HepG2 (cell line): ENCODE measurements at regions not wholly inside any gene's neighbourhood (a gene's known extent, or its start where the extent isn't known, plus 50 kb on each side); places are given as distances from the start of the nearest gene placed in this dataset.

ENCODE experiments used
- ATAC-seq: fragments of 200-7000 bp; cut with Tn5 transposase; 3 replicates; pipeline ENCODE4 v1.9.1; 2020; ENCODE audit warnings: mild to moderate bottlenecking, moderate library complexity
- BruUV-seq: library from RNA; stranded (reverse); fragments of 400-500 nt; replicated peaks from 2 replicates; lab custom pipeline; 2021; lab: Mats Ljungman, UMichigan
- CTCF ChIA-PET: fragments of 300-600 bp; formaldehyde crosslinking; extraction: SDS; loops from one replicate; lab custom pipeline; 2021; ENCODE audit warnings: low total read pairs, inconsistent platforms, low intra/inter-chr PET ratio; lab: Yijun Ruan, JAX
- POLR2A ChIA-PET: fragments of 350-600 bp; sonication (Branson Sonifier 250); formaldehyde crosslinking; loops from one replicate; lab custom pipeline; 2020; ENCODE audit warnings: antibody characterized with exemption, inconsistent platforms; lab: Yijun Ruan, JAX
- DNase-seq: peaks from one replicate; pipeline ENCODE4 v3.0.0-alpha.2; 2015; ENCODE audit warnings: low spot score
- FAIRE-seq: peaks from 3 replicates; lab custom pipeline; 2011; peaks lifted over from hg19 to GRCh38; lab: Jason Lieb, UNC
- H2AFZ ChIP-seq: one replicate; pipeline ENCODE4 v1.6.1; 2011; ENCODE audit warnings: low read length, inconsistent platforms
- H3K27ac ChIP-seq: fragments of 300-600 bp; 3 replicates; pipeline ENCODE4 v1.8.0; 2011; ENCODE audit warnings: mixed run types, mild to moderate bottlenecking, mixed read lengths, low read length, inconsistent platforms; ENCODE audit not compliant: insufficient read depth; ENCODE audit errors: extremely low read length
- H3K27me3 ChIP-seq, 2 experiments: fragments of 200-600 bp in 1 of 2; 2 replicates in 1 of 2; 3 replicates in 1 of 2; pipeline versions ENCODE4 v1.6.0 to v1.8.0; 2011; ENCODE audit warnings: low read length in 2 of 2, mild to moderate bottlenecking in 2 of 2, moderate library complexity in 2 of 2, inconsistent platforms in 1 of 2; ENCODE audit not compliant: insufficient read depth in 2 of 2, control insufficient read depth in 1 of 2
- H3K36me3 ChIP-seq, 2 experiments: fragments of 200-600 bp in 1 of 2; replicated peaks in 1 of 2; 2 replicates in 1 of 2; 3 replicates in 1 of 2; pipeline versions ENCODE4 v1.5.1 to v1.8.0; 2011; ENCODE audit warnings: low read length in 2 of 2, inconsistent platforms in 1 of 2; ENCODE audit not compliant: insufficient read depth in 2 of 2, control insufficient read depth in 1 of 2
- H3K4me1 ChIP-seq: 2 replicates; pipeline ENCODE4 v1.5.1; 2012; ENCODE audit warnings: low read length, inconsistent platforms; ENCODE audit not compliant: insufficient read depth
- H3K4me2 ChIP-seq: 2 replicates; pipeline ENCODE4 v1.6.0; 2011; ENCODE audit warnings: low read depth, low read length, inconsistent platforms
- H3K4me3 ChIP-seq, 3 experiments: fragments of 200-600 bp in 1 of 3; sonication (generic), shearing (Covaris generic) in 1 of 3; replicated peaks in 1 of 3; 2 replicates each; pipeline ENCODE4 v1.5.1; 2011 to 2016; ENCODE audit warnings: low read length in 3 of 3, inconsistent platforms in 2 of 3, low read depth in 2 of 3, mild to moderate bottlenecking in 2 of 3, control low read depth in 1 of 3, mixed read lengths in 1 of 3; ENCODE audit not compliant: insufficient read depth in 1 of 3
- H3K79me2 ChIP-seq: one replicate; pipeline ENCODE4 v1.6.1; 2011; ENCODE audit warnings: low read length, inconsistent platforms; ENCODE audit not compliant: insufficient read depth
- H3K9ac ChIP-seq: 2 replicates; pipeline ENCODE4 v1.6.0; 2011; ENCODE audit warnings: mild to moderate bottlenecking, low read depth, low read length, inconsistent platforms; ENCODE audit not compliant: insufficient read depth
- H3K9me3 ChIP-seq: 2 replicates; pipeline ENCODE4 v1.5.1; 2012; ENCODE audit warnings: mild to moderate bottlenecking, low read length
- H4K20me1 ChIP-seq: 2 replicates; pipeline ENCODE4 v1.6.0; 2011; ENCODE audit warnings: inconsistent platforms, mild to moderate bottlenecking, low read length, moderate library complexity; ENCODE audit not compliant: insufficient read depth
- ARNT2 ChIP-seq: sonication (generic); formaldehyde crosslinking; IDR thresholded peaks from 2 replicates; pipeline ENCODE4 v1.8.0; 2022; ENCODE audit warnings: mild to moderate bottlenecking, low read depth, missing genetic modification reagents, moderate library complexity
- SNAI1 ChIP-seq: sonication (generic); formaldehyde crosslinking; IDR thresholded peaks from 2 replicates; pipeline ENCODE4 v1.5.0; 2020; ENCODE audit warnings: mild to moderate bottlenecking, missing genetic modification reagents, borderline replicate concordance
- SRSF9 ChIP-seq: fragments of 200-400 bp; formaldehyde crosslinking; IDR thresholded peaks from 2 replicates; pipeline ENCODE4 v1.6.1; 2018; ENCODE audit warnings: borderline replicate concordance, mild to moderate bottlenecking, low read depth, low read length; ENCODE audit not compliant: insufficient read depth, poor library complexity, severe bottlenecking
- ZNF549 ChIP-seq: sonication (generic); formaldehyde crosslinking; IDR thresholded peaks from 2 replicates; pipeline ENCODE4 v1.5.0; 2020; ENCODE audit warnings: missing genetic modification reagents
- ZNF629 ChIP-seq: sonication (generic); formaldehyde crosslinking; conservative IDR thresholded peaks from 2 replicates; pipeline ENCODE4 v1.5.0; 2020; ENCODE audit warnings: missing genetic modification reagents
- WGBS: methylation state at CpG from one replicate; pipeline ENCODE4 v1.1.6; 2017; ENCODE audit warnings: low lambda C conversion rate; 5-methylcytosine and 5-hydroxymethylcytosine counted together
- in situ Hi-C: cut with HindIII; loops from 2 replicates; pipeline ENCODE4 v1.10.0; 2017; ENCODE audit warnings: low pct_unique_long_range_greater_than_20kb; ENCODE audit not compliant: extremely low pct_ligation_motif_present
- intact Hi-C: fragments of 100-400 bp; cut with micrococcal nuclease; formaldehyde crosslinking; loops from one replicate; pipeline ENCODE4 v1.10.0; 2022; ENCODE audit not compliant: unreplicated experiment
- TF ChIP-seq, protein P1 (sequence below): sonication (generic); formaldehyde crosslinking; IDR thresholded peaks from 2 replicates; pipeline ENCODE4 v1.5.0; 2020; ENCODE audit warnings: missing genetic modification reagents
- TF ChIP-seq, protein P2 (sequence below): IDR thresholded peaks from 2 replicates; pipeline ENCODE4 v1.6.1; 2016; ENCODE audit warnings: low read depth
- TF ChIP-seq, protein P3 (sequence below): sonication (generic); formaldehyde crosslinking; IDR thresholded peaks from 2 replicates; pipeline ENCODE4 v1.5.0; 2020; ENCODE audit warnings: missing genetic modification reagents
- TF ChIP-seq, protein P4 (sequence below): sonication (generic); formaldehyde crosslinking; IDR thresholded peaks from 2 replicates; pipeline ENCODE4 v1.8.1; 2022; ENCODE audit warnings: mild to moderate bottlenecking, missing genetic modification reagents
- TF ChIP-seq, protein P5 (sequence below): IDR thresholded peaks from 2 replicates; pipeline ENCODE4 v1.6.1; 2016; ENCODE audit warnings: low read depth, missing genetic modification reagents, missing compliant biosample characterization

DNA sequence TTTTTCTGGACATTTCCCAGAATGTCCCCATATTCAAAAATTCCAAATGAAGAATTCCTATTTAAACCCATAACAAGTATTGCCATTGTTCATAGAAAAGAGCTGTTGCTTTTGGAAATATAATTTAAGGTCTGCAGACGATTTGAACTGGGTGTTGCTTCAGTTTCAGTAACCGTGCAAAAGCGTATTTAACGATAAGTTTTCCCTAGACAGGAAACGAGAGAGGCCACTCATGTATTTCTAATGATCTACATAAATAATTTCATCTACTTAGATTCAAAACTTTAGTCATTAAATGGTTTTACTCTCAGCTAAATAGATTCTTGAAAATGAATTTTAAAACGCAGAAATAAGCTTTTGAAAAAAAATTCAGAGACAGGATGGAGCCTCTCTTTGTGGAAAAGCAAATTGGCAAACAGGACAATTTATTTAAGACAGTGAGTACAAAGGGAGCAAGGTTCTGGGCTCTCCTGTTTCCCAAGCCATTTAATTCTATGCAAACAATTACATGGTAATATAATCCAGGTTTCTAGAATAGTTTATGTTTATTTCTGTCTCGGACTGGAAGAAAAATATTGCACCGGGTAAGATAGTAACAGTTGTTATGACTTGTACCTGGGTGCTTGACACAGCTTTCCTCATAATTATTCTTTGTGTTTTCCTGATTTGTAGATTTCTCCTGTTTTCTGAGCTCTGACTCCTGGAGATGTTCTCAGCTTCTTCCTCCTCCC lies 263.0 kb downstream of the BAMBI start:
- peak overlapping the region; percentile 93 for H3K9ac ChIP-seq
- no peaks in the 10 kb centered on the region; a peak in 1 of 5 replicates for H3K27me3 ChIP-seq
- DNase-seq (peak; percentile 91), FAIRE-seq (no peak), ATAC-seq (peak; percentile 22)
- H3K79me2 ChIP-seq = peaks cover 17% of the 10 kb centered on the region
- in situ Hi-C loops = no loop called here
- WGBS = under 1% methylated on average over 8 of the region's 8 CpGs
- peak overlapping the region; percentile 99 for H3K27ac ChIP-seq
- no peaks in the 10 kb centered on the region for H3K9me3 ChIP-seq
- H3K4me3 ChIP-seq = peak overlapping the region; percentile 35 to 51 (median 43); a peak in 5 of 6 replicates
- no peak overlapping the region for H2AFZ ChIP-seq
- H3K4me1 ChIP-seq = peaks cover 55% of the 10 kb centered on the region
- peak overlapping the region; percentile 76 for H3K4me2 ChIP-seq
- intact Hi-C loops = loop anchor here (1.0 kb wide), 2 partner anchors 9 to 378 kb away; no protein-coding TSS in a partner anchor
- H3K36me3 ChIP-seq = no peaks in the 10 kb centered on the region
- BruUV-seq = TSS peak; percentile 84
- H4K20me1 ChIP-seq = no peaks in the 10 kb centered on the region
- ChIA-PET CTCF (interaction anchor here (1.5 to 1.6 kb wide), 2 partner anchors 51 to 189 kb away, joined by 3 to 6 read pairs; no protein-coding TSS in a partner anchor), POLR2A (interaction anchor here (0.7 to 2.6 kb wide), 14 partner anchors 9 to 388 kb away, joined by 3 to 24 read pairs (median 4); no protein-coding TSS in a partner anchor)
- TF ChIP-seq, protein P1, sequence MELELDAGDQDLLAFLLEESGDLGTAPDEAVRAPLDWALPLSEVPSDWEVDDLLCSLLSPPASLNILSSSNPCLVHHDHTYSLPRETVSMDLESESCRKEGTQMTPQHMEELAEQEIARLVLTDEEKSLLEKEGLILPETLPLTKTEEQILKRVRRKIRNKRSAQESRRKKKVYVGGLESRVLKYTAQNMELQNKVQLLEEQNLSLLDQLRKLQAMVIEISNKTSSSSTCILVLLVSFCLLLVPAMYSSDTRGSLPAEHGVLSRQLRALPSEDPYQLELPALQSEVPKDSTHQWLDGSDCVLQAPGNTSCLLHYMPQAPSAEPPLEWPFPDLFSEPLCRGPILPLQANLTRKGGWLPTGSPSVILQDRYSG (CRISPR knock-in tag) = no peak
- TF ChIP-seq, protein P2, sequence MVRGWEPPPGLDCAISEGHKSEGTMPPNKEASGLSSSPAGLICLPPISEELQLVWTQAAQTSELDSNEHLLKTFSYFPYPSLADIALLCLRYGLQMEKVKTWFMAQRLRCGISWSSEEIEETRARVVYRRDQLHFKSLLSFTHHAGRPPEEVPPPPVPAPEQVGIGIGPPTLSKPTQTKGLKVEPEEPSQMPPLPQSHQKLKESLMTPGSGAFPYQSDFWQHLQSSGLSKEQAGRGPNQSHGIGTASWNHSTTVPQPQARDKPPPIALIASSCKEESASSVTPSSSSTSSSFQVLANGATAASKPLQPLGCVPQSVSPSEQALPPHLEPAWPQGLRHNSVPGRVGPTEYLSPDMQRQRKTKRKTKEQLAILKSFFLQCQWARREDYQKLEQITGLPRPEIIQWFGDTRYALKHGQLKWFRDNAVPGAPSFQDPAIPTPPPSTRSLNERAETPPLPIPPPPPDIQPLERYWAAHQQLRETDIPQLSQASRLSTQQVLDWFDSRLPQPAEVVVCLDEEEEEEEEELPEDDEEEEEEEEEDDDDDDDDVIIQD (CRISPR knock-in tag) = no peak; the same call in 1 of the 2 replicates
- TF ChIP-seq SNAI1 (CRISPR knock-in tag) (no peak), ARNT2 (CRISPR knock-in tag) (no peak), ZNF629 (no peak), SRSF9 (no peak), ZNF549 (CRISPR knock-in tag) (no peak)
- TF ChIP-seq, protein P3, sequence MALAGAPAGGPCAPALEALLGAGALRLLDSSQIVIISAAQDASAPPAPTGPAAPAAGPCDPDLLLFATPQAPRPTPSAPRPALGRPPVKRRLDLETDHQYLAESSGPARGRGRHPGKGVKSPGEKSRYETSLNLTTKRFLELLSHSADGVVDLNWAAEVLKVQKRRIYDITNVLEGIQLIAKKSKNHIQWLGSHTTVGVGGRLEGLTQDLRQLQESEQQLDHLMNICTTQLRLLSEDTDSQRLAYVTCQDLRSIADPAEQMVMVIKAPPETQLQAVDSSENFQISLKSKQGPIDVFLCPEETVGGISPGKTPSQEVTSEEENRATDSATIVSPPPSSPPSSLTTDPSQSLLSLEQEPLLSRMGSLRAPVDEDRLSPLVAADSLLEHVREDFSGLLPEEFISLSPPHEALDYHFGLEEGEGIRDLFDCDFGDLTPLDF = peak; percentile 14
- TF ChIP-seq, protein P4, sequence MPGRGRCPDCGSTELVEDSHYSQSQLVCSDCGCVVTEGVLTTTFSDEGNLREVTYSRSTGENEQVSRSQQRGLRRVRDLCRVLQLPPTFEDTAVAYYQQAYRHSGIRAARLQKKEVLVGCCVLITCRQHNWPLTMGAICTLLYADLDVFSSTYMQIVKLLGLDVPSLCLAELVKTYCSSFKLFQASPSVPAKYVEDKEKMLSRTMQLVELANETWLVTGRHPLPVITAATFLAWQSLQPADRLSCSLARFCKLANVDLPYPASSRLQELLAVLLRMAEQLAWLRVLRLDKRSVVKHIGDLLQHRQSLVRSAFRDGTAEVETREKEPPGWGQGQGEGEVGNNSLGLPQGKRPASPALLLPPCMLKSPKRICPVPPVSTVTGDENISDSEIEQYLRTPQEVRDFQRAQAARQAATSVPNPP (CRISPR knock-in tag) = no peak
- TF ChIP-seq, protein P5, sequence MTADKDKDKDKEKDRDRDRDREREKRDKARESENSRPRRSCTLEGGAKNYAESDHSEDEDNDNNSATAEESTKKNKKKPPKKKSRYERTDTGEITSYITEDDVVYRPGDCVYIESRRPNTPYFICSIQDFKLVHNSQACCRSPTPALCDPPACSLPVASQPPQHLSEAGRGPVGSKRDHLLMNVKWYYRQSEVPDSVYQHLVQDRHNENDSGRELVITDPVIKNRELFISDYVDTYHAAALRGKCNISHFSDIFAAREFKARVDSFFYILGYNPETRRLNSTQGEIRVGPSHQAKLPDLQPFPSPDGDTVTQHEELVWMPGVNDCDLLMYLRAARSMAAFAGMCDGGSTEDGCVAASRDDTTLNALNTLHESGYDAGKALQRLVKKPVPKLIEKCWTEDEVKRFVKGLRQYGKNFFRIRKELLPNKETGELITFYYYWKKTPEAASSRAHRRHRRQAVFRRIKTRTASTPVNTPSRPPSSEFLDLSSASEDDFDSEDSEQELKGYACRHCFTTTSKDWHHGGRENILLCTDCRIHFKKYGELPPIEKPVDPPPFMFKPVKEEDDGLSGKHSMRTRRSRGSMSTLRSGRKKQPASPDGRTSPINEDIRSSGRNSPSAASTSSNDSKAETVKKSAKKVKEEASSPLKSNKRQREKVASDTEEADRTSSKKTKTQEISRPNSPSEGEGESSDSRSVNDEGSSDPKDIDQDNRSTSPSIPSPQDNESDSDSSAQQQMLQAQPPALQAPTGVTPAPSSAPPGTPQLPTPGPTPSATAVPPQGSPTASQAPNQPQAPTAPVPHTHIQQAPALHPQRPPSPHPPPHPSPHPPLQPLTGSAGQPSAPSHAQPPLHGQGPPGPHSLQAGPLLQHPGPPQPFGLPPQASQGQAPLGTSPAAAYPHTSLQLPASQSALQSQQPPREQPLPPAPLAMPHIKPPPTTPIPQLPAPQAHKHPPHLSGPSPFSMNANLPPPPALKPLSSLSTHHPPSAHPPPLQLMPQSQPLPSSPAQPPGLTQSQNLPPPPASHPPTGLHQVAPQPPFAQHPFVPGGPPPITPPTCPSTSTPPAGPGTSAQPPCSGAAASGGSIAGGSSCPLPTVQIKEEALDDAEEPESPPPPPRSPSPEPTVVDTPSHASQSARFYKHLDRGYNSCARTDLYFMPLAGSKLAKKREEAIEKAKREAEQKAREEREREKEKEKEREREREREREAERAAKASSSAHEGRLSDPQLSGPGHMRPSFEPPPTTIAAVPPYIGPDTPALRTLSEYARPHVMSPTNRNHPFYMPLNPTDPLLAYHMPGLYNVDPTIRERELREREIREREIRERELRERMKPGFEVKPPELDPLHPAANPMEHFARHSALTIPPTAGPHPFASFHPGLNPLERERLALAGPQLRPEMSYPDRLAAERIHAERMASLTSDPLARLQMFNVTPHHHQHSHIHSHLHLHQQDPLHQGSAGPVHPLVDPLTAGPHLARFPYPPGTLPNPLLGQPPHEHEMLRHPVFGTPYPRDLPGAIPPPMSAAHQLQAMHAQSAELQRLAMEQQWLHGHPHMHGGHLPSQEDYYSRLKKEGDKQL = no peak; the same call in 1 of the 2 replicates
